ENCODE measurements at regions not wholly inside any gene's neighbourhood (a gene's known extent, or its start where the extent isn't known, plus 50 kb on each side); places are given as distances from the start of the nearest gene placed in this dataset.

GRCh38 chr7:48760528-48761265 lies 163.7 kb upstream of the CDC14C start:
- no peak for TF ChIP-seq CTCF (IDR thresholded peaks at IDR 0.05; ENCODE audit: poor library complexity)
- no peak for TF ChIP-seq EZH2 (IDR thresholded peaks at IDR 0.05; ENCODE audit: borderline replicate concordance)
